HG03066 (cell line): ENCODE measurements at regions not wholly inside any gene's neighbourhood (a gene's known extent, or its start where the extent isn't known, plus 50 kb on each side); places are given as distances from the start of the nearest gene placed in this dataset.

Experiments used
- ATAC-seq: cut with Tn5 transposase; IDR thresholded peaks from one replicate; pipeline ENCODE4 v1.9.1; 2021; ENCODE audit warnings: low read depth; ENCODE audit not compliant: unreplicated experiment

GRCh38 chr5:74430631-74431289 is 209.8 kb downstream of the ENC1 start:
- no peak for ATAC-seq

GRCh38 chr5:74429495-74429894 is 211.0 kb downstream of the ENC1 start:
- ATAC-seq = no peak

- ATAC-seq = no peak
Observed at GRCh38 chr5:74428876-74429275, 211.7 kb downstream of the ENC1 start.

- no peak for ATAC-seq
Observed at GRCh38 chr5:74428275-74428674, 212.3 kb downstream of the ENC1 start.

- no peak for ATAC-seq
Observed at GRCh38 chr5:74426506-74426905, 214.0 kb downstream of the ENC1 start.

- no peak for ATAC-seq
Observed at GRCh38 chr5:74424162-74424868, 216.2 kb downstream of the ENC1 start.

- ATAC-seq = no peak
Observed at GRCh38 chr5:74423383-74423782, 217.1 kb downstream of the ENC1 start.

- ATAC-seq = no peak
Observed at GRCh38 chr5:74422671-74423070, 217.9 kb downstream of the ENC1 start.

GRCh38 chr5:74422030-74422429 is 218.5 kb downstream of the ENC1 start:
- no peak for ATAC-seq

- ATAC-seq = no peak
Observed at GRCh38 chr5:74421377-74421776, 219.2 kb downstream of the ENC1 start.

- ATAC-seq = no peak
Observed at GRCh38 chr5:74420947-74421346, 219.6 kb downstream of the ENC1 start.

GRCh38 chr5:74420220-74420619 is 220.3 kb downstream of the ENC1 start:
- ATAC-seq = no peak

- ATAC-seq = no peak
Observed at GRCh38 chr5:74419468-74419867, 221.1 kb downstream of the ENC1 start.

GRCh38 chr5:74418709-74419108 is 221.8 kb downstream of the ENC1 start:
- no peak for ATAC-seq

- no peak for ATAC-seq
Observed at GRCh38 chr5:74418261-74418660, 222.3 kb downstream of the ENC1 start.

- no peak for ATAC-seq
Observed at GRCh38 chr5:74415695-74416102, 224.8 kb downstream of the ENC1 start.

GRCh38 chr5:74414228-74414627 is 226.3 kb downstream of the ENC1 start:
- no peak for ATAC-seq

- ATAC-seq = no peak
Observed at GRCh38 chr5:74413403-74414048, 227.0 kb downstream of the ENC1 start.

- ATAC-seq = no peak
Observed at GRCh38 chr5:74412066-74412465, 228.5 kb downstream of the ENC1 start.

GRCh38 chr5:74409712-74410111 is 230.8 kb downstream of the ENC1 start:
- ATAC-seq = no peak

GRCh38 chr5:74409166-74409706 is 231.3 kb downstream of the ENC1 start:
- no peak for ATAC-seq
